Upper lobe of left lung (tissue), 6 donors: ENCODE measurements at regions not wholly inside any gene's neighbourhood (a gene's known extent, or its start where the extent isn't known, plus 50 kb on each side); places are given as distances from the start of the nearest gene placed in this dataset.

ENCODE experiments used
- ATAC-seq, 2 donors: fragments of 200-7000 bp; cut with Tn5 transposase; one replicate each; pipeline ENCODE4 v1.9.1; 2022; ENCODE audit warnings: mild to moderate bottlenecking in 2 of 2, moderate library complexity in 2 of 2; ENCODE audit not compliant: low FRiP score in 2 of 2
- DNase-seq, 2 donors: peaks; one replicate each; pipeline ENCODE4 v3.0.0-alpha.2; 2019 to 2020
- H3K27ac ChIP-seq, 4 donors: fragments of 200-600 bp; sonication (generic); one replicate each; pipeline ENCODE4 v1.5.1; 2016 to 2019
- H3K27me3 ChIP-seq, 4 donors: fragments of 200-600 bp; sonication (generic); one replicate each; pipeline ENCODE4 v1.5.1; 2017 to 2019
- H3K36me3 ChIP-seq, 4 donors: fragments of 200-600 bp; sonication (generic); one replicate each; pipeline ENCODE4 v1.5.1; 2016 to 2019
- H3K4me1 ChIP-seq, 4 donors: fragments of 200-600 bp; sonication (generic); one replicate each; pipeline ENCODE4 v1.5.1; 2018 to 2019
- H3K4me3 ChIP-seq, 4 donors: fragments of 200-600 bp; sonication (generic); one replicate each; pipeline ENCODE4 v1.5.1; 2017 to 2019; ENCODE audit warnings: mild to moderate bottlenecking in 2 of 4, moderate library complexity in 1 of 4
- H3K9me3 ChIP-seq, 4 donors: fragments of 200-600 bp; sonication (generic); one replicate each; pipeline ENCODE4 v1.5.1; 2018 to 2019
- EP300 ChIP-seq, 4 donors: sonication (generic); formaldehyde crosslinking; IDR thresholded peaks; one replicate each; pipeline ENCODE4 v1.5.1; 2017; ENCODE audit warnings: antibody characterized with exemption in 4 of 4, control low read depth in 2 of 4
- POLR2A ChIP-seq, 4 donors: fragments of 450-650 bp; IDR thresholded peaks; one replicate each; pipeline ENCODE4 v1.5.1; 2016 to 2017; ENCODE audit warnings: antibody characterized with exemption in 4 of 4, mild to moderate bottlenecking in 2 of 4
- POLR2AphosphoS5 ChIP-seq, 2 donors: sonication (generic); formaldehyde crosslinking; IDR thresholded peaks; one replicate each; pipeline ENCODE4 v1.5.1; 2017; ENCODE audit warnings: antibody characterized with exemption in 2 of 2
- WGBS, 2 donors: methylation state at CpG; one replicate each; pipeline ENCODE4 v1.1.5; 2017 to 2018; 5-methylcytosine and 5-hydroxymethylcytosine counted together
- TF ChIP-seq, protein P1 (sequence below), 6 experiments: fragments of 450-650 bp in 4 of 6; fragments of 200-600 bp in 2 of 6; sonication (generic) in 2 of 6; IDR thresholded peaks; one replicate each; pipeline ENCODE4 v1.5.1; 2016 to 2019; ENCODE audit warnings: antibody characterized with exemption in 6 of 6
- donor health status: DM: no; HTN: no; CAD: no; lungs with moderate emphysema.
- donor health status: DM: no; HTN: yes; CAD: no; lungs with severe emphysema.

- ATAC-seq (no peak), DNase-seq (no peak)
- no peaks in the 10 kb centered on the region for H3K36me3 ChIP-seq
- no peaks in the 10 kb centered on the region for H3K27me3 ChIP-seq
- H3K4me1 ChIP-seq: no peaks in the 10 kb centered on the region
- H3K4me3 ChIP-seq: no peak overlapping the region
- no peak overlapping the region for H3K27ac ChIP-seq
- TF ChIP-seq POLR2A (IDR thresholded peaks at IDR 0.05): no peak
- TF ChIP-seq, protein P1, sequence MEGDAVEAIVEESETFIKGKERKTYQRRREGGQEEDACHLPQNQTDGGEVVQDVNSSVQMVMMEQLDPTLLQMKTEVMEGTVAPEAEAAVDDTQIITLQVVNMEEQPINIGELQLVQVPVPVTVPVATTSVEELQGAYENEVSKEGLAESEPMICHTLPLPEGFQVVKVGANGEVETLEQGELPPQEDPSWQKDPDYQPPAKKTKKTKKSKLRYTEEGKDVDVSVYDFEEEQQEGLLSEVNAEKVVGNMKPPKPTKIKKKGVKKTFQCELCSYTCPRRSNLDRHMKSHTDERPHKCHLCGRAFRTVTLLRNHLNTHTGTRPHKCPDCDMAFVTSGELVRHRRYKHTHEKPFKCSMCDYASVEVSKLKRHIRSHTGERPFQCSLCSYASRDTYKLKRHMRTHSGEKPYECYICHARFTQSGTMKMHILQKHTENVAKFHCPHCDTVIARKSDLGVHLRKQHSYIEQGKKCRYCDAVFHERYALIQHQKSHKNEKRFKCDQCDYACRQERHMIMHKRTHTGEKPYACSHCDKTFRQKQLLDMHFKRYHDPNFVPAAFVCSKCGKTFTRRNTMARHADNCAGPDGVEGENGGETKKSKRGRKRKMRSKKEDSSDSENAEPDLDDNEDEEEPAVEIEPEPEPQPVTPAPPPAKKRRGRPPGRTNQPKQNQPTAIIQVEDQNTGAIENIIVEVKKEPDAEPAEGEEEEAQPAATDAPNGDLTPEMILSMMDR (IDR thresholded peaks at IDR 0.05): no peak
- WGBS, 2 donors: 74 to 79% methylated on average over 2 of the region's 2 CpGs
- no peaks in the 10 kb centered on the region for H3K9me3 ChIP-seq
These were observed 1353.4 kb upstream of the GJE1 start for GRCh38 chr6:140779341-140779740.

- no peak for ATAC-seq
- 63 to 75% methylated on average over 4 of the region's 4 CpGs for WGBS, 2 donors
- TF ChIP-seq EP300 (IDR thresholded peaks at IDR 0.05) (no peak), POLR2AphosphoS5 (IDR thresholded peaks at IDR 0.05) (no peak)
- TF ChIP-seq, protein P1 (IDR thresholded peaks at IDR 0.05): no peak
- H3K36me3 ChIP-seq: no peaks in the 10 kb centered on the region
- no peak overlapping the region for H3K27ac ChIP-seq
- no peaks in the 10 kb centered on the region for H3K27me3 ChIP-seq
- no peaks in the 10 kb centered on the region for H3K4me1 ChIP-seq
- no peak overlapping the region for H3K4me3 ChIP-seq
- no peaks in the 10 kb centered on the region for H3K9me3 ChIP-seq
- DNase-seq: no peak
These were observed 1354.9 kb upstream of the GJE1 start for GRCh38 chr6:140777780-140778179.

DNA sequence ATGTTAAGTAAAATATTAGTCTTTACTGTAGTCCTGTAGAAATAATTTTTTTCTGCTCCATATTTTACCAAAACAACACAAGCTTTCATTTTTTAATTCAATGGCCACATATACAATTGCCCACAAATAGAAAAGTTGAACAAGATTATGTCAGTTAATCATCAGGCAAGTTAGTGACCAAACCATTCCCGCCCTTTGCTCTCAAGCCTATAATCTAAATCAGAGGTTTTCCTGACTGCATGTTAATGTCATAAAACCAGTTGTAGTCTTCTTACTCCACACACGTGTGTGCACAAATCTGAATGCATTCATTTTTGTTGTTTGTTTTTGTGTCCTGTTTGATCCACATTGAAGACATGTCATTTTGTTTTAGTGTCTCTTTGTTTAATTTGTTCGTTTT is 1357.7 kb upstream of the GJE1 start:
- ATAC-seq (no peak), DNase-seq (no peak)
- Histone ChIP-seq H3K36me3 (no peaks in the 10 kb centered on the region), H3K9me3 (no peaks in the 10 kb centered on the region), H3K4me1 (no peaks in the 10 kb centered on the region), H3K27ac (no peak overlapping the region), H3K4me3 (no peak overlapping the region), H3K27me3 (no peaks in the 10 kb centered on the region)
- TF ChIP-seq POLR2A (IDR thresholded peaks at IDR 0.05): no peak
- no peak for TF ChIP-seq EP300 (IDR thresholded peaks at IDR 0.05)
- no peak for TF ChIP-seq POLR2AphosphoS5 (IDR thresholded peaks at IDR 0.05)
- TF ChIP-seq, protein P1 (IDR thresholded peaks at IDR 0.05): no peak
- 63 to 65% methylated on average over 3 of the region's 3 CpGs for WGBS, 2 donors

DNA sequence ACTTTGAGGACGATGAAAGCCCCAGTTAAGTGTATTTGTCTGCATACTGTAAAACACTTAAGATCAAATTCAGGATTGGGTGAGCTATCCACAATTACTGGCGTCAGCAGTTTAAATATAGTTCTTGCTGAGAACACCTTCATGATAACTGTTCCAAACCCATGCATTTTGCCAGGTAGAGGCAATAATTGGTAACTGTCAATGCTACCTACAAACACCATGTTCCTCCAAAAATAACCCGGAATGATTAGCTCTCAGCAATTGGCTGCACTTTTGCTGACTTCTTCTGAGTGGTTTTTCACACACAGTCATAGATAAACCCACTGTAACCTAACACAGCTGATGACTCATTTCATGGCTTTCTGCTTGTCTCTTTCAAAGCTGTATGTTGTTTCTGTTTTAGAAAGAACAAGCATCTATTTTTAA is 1358.6 kb upstream of the GJE1 start:
- ATAC-seq: peak in 1 of 2 donors; percentile 54
- Histone ChIP-seq H3K9me3 (no peaks in the 10 kb centered on the region), H3K36me3 (no peaks in the 10 kb centered on the region), H3K4me1 (no peaks in the 10 kb centered on the region), H3K27ac (no peak overlapping the region), H3K4me3 (no peak overlapping the region), H3K27me3 (no peaks in the 10 kb centered on the region)
- TF ChIP-seq POLR2A (IDR thresholded peaks at IDR 0.05) (no peak), POLR2AphosphoS5 (IDR thresholded peaks at IDR 0.05) (no peak), EP300 (IDR thresholded peaks at IDR 0.05) (no peak)
- TF ChIP-seq, protein P1 (IDR thresholded peaks at IDR 0.05): no peak
- WGBS, 2 donors: 43 to 51% methylated on average over 3 of the region's 3 CpGs
- no peak for DNase-seq

DNA sequence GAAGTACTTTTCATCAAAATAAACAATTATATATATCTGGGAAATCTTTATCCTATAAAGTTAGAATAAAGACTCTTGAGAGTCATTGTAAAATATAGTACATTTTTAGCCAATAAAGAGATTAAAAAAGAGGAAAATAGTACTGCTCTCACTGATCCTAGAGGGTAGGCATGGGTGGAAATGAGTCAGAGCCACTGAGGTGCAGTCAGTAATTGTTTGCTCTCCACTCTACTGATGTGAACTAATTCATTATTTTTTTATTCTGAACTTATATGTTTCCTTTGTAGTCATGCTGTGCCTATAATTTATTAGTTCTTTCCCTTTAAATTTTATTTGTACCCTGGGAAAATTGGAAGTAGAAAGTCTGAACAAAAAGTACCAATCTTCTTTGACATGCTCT is 1359.4 kb upstream of the GJE1 start:
- no peak for ATAC-seq
- H3K36me3 ChIP-seq: no peaks in the 10 kb centered on the region
- TF ChIP-seq POLR2AphosphoS5 (IDR thresholded peaks at IDR 0.05) (no peak), EP300 (IDR thresholded peaks at IDR 0.05) (no peak), POLR2A (IDR thresholded peaks at IDR 0.05) (no peak)
- TF ChIP-seq, protein P1 (IDR thresholded peaks at IDR 0.05): no peak

More for the DNA sequence above, 1359.4 kb upstream of the GJE1 start:
- no peak overlapping the region for H3K27ac ChIP-seq
- H3K27me3 ChIP-seq: no peaks in the 10 kb centered on the region
- H3K4me1 ChIP-seq: no peaks in the 10 kb centered on the region
- H3K4me3 ChIP-seq: no peak overlapping the region
- H3K9me3 ChIP-seq: no peaks in the 10 kb centered on the region
- DNase-seq: no peak
